Epithelial cell of esophagus (primary cell): ENCODE measurements at regions not wholly inside any gene's neighbourhood (a gene's known extent, or its start where the extent isn't known, plus 50 kb on each side); places are given as distances from the start of the nearest gene placed in this dataset.

Experiments used
- DNase-seq: peaks from one replicate; pipeline ENCODE4 v3.0.0; 2010; ENCODE audit warnings: low read depth
- H3K4me3 ChIP-seq: 2 replicates; pipeline ENCODE4 v1.5.1; 2011; ENCODE audit warnings: mild to moderate bottlenecking, low read length, control low read depth
- TF ChIP-seq, protein P1 (sequence below): IDR thresholded peaks from 2 replicates; pipeline ENCODE4 v1.5.1; 2011; ENCODE audit warnings: low read depth, mild to moderate bottlenecking, low read length, control low read depth, inconsistent platforms; ENCODE audit not compliant: insufficient read depth; ENCODE audit errors: missing control alignments

DNA sequence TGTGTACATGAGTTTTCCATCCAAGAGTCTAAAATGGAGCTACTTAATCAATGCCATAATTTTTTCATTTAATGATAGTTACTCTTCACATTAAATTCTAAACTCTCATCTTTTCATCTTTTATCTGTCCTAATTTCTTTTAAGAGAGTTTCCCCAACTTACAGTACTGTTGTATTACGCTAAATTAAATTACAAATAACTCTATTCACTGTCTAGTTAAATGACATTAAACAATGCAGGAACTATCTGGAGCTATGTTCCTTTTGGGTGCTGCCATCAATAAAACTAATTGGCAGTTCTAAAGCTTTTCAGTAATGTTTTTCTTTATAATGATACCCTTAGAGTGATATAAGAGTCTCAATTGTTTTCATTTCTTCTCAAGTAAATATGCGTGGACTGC, 227.6 kb downstream of the ANKRD50 start:
- DNase-seq, result no peak
- no peak overlapping the region for H3K4me3 ChIP-seq
- TF ChIP-seq, protein P1, sequence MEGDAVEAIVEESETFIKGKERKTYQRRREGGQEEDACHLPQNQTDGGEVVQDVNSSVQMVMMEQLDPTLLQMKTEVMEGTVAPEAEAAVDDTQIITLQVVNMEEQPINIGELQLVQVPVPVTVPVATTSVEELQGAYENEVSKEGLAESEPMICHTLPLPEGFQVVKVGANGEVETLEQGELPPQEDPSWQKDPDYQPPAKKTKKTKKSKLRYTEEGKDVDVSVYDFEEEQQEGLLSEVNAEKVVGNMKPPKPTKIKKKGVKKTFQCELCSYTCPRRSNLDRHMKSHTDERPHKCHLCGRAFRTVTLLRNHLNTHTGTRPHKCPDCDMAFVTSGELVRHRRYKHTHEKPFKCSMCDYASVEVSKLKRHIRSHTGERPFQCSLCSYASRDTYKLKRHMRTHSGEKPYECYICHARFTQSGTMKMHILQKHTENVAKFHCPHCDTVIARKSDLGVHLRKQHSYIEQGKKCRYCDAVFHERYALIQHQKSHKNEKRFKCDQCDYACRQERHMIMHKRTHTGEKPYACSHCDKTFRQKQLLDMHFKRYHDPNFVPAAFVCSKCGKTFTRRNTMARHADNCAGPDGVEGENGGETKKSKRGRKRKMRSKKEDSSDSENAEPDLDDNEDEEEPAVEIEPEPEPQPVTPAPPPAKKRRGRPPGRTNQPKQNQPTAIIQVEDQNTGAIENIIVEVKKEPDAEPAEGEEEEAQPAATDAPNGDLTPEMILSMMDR, result no peak

DNA sequence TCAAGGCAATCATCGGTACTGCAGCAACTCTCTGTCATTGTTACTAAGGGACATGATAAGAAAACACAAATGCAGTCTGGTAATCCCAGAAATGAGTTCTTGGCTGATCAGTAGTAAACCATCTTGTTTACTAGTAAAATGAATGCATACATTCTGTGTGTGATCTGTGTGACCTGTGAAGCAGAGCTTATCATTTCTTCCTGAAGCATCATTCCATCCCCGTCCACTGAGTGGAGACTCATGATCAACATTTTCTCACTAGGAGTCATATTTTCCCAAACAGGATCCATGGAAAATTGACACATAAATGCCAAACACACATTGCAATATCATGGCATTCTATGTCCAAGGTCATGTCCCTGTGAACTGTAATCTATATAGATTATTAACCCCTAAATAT, 226.1 kb downstream of the ANKRD50 start:
- H3K4me3 ChIP-seq, result no peak overlapping the region
- DNase-seq, result no peak
- TF ChIP-seq, protein P1, result peak; percentile 31

DNA sequence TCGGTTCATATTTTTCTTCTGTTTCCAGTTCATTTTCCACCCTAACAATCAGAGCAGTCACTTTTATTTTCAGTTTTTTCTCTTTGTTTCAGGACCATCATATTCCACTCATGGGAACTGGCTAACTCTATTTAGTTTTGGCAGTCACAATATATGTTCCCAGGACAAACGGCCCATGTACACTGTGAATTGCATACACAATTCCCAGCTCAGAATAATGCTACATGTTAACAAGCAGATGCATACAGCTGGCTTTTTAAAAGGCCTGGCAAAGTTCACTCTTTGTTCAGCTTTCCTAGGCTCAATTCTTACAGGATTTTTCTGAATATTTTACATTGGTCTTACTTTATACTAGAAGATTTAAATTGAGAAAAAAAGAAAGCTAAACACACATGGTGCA, 224.9 kb downstream of the ANKRD50 start:
- no peak for DNase-seq
- H3K4me3 ChIP-seq, result no peak overlapping the region

DNA sequence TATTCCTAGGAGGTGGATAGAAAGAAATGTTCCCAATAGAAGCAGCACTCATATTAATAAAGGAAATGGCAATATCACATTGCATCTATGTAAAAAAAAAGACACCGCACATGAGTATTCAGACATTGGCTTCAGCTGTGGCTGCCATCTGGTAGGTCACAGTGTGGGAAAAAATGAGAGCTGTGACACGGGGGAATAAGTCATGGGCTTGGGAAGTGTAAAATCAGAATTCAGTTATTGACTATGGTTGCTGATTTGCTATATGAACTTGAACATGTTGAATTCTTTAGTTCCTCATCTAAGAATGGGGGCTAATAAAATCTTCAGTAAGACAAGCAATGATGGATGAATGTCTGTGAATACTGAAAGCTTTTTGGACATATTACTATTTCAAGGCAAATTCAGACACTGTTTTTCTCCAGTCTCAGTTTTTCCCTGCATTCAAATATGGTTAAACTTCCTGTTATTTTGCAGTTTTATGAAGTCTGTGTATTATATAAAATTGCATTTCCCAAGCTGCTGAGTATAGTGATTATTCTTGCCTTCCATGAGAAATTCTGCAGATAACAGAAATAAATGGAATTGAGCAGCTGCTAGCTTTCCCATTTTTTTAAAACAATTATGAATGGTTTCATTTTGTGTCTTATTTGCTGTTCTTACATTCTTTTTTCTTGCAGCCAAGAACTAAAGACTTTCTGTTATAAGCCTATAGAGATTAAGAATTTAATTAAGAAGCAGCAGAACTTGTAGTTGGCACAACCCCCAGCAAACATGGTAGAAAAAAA, 221.0 kb downstream of the ANKRD50 start:
- TF ChIP-seq, protein P1, result no peak
- no peak for DNase-seq
- no peak overlapping the region for H3K4me3 ChIP-seq

More for the DNA sequence above, 224.9 kb downstream of the ANKRD50 start:
- TF ChIP-seq, protein P1, result no peak

DNA sequence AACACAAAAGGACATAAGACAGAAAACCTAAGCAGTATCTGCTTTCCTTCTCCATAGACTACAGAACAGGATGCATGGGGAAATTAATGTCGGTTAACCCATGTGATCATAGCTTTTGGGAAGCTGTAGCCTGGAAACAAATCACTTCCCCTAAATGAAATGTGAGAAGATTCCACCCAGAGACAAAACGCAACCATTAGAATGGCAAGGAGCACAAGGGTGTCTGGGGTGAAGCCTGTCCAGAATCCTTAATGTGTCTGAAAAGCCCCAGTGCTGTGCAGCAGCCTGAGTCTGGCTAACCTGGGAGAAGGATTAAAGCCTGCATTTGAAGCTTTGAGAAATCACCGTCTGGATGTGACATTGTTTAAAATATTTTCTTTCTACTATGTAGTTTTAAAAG, 213.3 kb downstream of the ANKRD50 start:
- H3K4me3 ChIP-seq, result no peak overlapping the region
- TF ChIP-seq, protein P1, result no peak
- no peak for DNase-seq

DNA sequence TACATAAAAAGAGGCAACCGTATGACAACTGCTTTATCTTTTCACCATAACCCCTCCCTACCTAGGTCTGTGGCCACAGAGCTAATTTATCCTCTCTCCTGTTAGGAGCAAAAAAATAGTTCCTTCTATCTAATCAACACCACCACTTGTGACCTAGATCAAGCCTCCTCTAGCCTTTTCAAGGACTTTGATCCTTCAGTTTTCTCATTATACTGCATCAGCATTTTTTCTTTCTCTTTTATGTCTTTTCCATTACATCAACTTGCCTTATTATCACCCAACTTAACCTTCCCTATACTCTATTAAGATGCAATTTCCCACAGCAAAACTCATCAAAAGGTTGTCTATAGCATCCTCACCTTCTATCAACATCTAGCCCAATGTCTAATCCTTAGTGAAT, 211.0 kb downstream of the ANKRD50 start:
- no peak for DNase-seq
- TF ChIP-seq, protein P1, result no peak
- H3K4me3 ChIP-seq, result no peak overlapping the region

DNA sequence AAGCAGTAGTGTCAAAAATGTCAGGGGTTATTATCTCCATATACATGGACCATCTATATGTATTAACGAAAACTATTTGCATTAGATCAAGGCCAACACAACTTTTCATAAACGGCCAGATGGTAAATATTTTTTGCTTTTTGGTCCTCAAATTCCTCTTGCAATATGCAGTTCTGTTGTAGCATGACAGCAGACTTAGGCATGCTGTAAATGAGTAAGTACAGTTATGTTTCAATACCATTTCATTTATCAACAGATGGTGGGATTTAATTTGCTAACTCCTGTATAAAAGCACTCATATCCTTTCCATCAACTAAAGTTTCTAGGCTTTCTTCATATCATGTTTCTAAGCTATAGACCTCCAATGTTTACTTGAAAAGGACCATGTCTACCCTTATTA, 208.1 kb downstream of the ANKRD50 start:
- H3K4me3 ChIP-seq, result no peak overlapping the region
- TF ChIP-seq, protein P1, result no peak
- DNase-seq, result no peak
